ENCODE measurements at regions not wholly inside any gene's neighbourhood (a gene's known extent, or its start where the extent isn't known, plus 50 kb on each side); places are given as distances from the start of the nearest gene placed in this dataset.

- H3K4me2 ChIP-seq (ENCODE audit: low read depth, low read length), result no peak overlapping the region
- no peaks in the 10 kb centered on the region for H3K9me3 ChIP-seq (ENCODE audit: low read length)
- TF ChIP-seq STAT6 (CRISPR knock-in tag; IDR thresholded peaks at IDR 0.05; ENCODE audit: borderline replicate concordance), result no peak
- no peak for TF ChIP-seq HDAC6 (IDR thresholded peaks at IDR 0.05; ENCODE audit: low read depth, low read length)
- no peak for TF ChIP-seq ZNF713 (CRISPR knock-in tag; IDR thresholded peaks at IDR 0.05)
- H3K27ac ChIP-seq (ENCODE audit: extremely low read length, insufficient read depth, low read length), result no peak overlapping the region
- no peaks in the 10 kb centered on the region for H4K20me1 ChIP-seq (ENCODE audit: insufficient read depth, low read length)
- ChIA-PET CTCF (ENCODE audit: low intra/inter-chr PET ratio, low total read pairs) (no interaction called here), POLR2A (no interaction called here)
- H3K4me3 ChIP-seq (replicated peaks in 1 of 3; ENCODE audit: insufficient read depth in 1 of 3, low read depth in 2 of 3, low read length in 3 of 3), result no peak overlapping the region
- H3K27me3 ChIP-seq (ENCODE audit: control insufficient read depth in 1 of 2, insufficient read depth in 2 of 2, low read length in 2 of 2), result no peaks in the 10 kb centered on the region
- no TSS peak for BruUV-seq (replicated peaks)
- no peak overlapping the region for H2AFZ ChIP-seq (ENCODE audit: low read length)
- ATAC-seq (no peak), FAIRE-seq (no peak), DNase-seq (ENCODE audit: low spot score) (no peak)
- intact Hi-C loops (cut with micrococcal nuclease; ENCODE audit: unreplicated experiment) (no loop called here), in situ Hi-C loops (cut with HindIII; ENCODE audit: extremely low pct_ligation_motif_present, low pct_unique_long_range_greater_than_20kb) (no loop called here)
- no peak overlapping the region for H3K9ac ChIP-seq (ENCODE audit: insufficient read depth, low read depth, low read length)
- H3K79me2 ChIP-seq (ENCODE audit: insufficient read depth, low read length), result no peaks in the 10 kb centered on the region
- no peaks in the 10 kb centered on the region for H3K36me3 ChIP-seq (replicated peaks in 1 of 2; ENCODE audit: control insufficient read depth in 1 of 2, insufficient read depth in 2 of 2, low read length in 2 of 2)
- H3K4me1 ChIP-seq (ENCODE audit: insufficient read depth, low read length), result no peaks in the 10 kb centered on the region
- 69% methylated on average over 1 of the region's 1 CpG for WGBS (ENCODE audit: low lambda C conversion rate)
These were observed 285.3 kb downstream of the AHR start for GRCh38 chr7:17583786-17584185.

- no TSS peak for BruUV-seq (replicated peaks)
- Histone ChIP-seq H4K20me1 (ENCODE audit: insufficient read depth, low read length) (no peaks in the 10 kb centered on the region), H3K36me3 (replicated peaks in 1 of 2; ENCODE audit: control insufficient read depth in 1 of 2, insufficient read depth in 2 of 2, low read length in 2 of 2) (no peaks in the 10 kb centered on the region), H3K4me1 (ENCODE audit: insufficient read depth, low read length) (no peaks in the 10 kb centered on the region), H2AFZ (ENCODE audit: low read length) (no peak overlapping the region), H3K9me3 (ENCODE audit: low read length) (no peaks in the 10 kb centered on the region), H3K79me2 (ENCODE audit: insufficient read depth, low read length) (no peaks in the 10 kb centered on the region), H3K4me2 (ENCODE audit: low read depth, low read length) (no peak overlapping the region), H3K27me3 (ENCODE audit: control insufficient read depth in 1 of 2, insufficient read depth in 2 of 2, low read length in 2 of 2) (no peaks in the 10 kb centered on the region), H3K27ac (ENCODE audit: extremely low read length, insufficient read depth, low read length) (no peak overlapping the region), H3K4me3 (replicated peaks in 1 of 3; ENCODE audit: insufficient read depth in 1 of 3, low read depth in 2 of 3, low read length in 3 of 3) (no peak overlapping the region), H3K9ac (ENCODE audit: insufficient read depth, low read depth, low read length) (no peak overlapping the region)
- DNase-seq (ENCODE audit: low spot score) (no peak), ATAC-seq (no peak), FAIRE-seq (no peak)
- CTCF ChIA-PET (ENCODE audit: low intra/inter-chr PET ratio, low total read pairs), result no interaction called here
- in situ Hi-C loops (cut with HindIII; ENCODE audit: extremely low pct_ligation_motif_present, low pct_unique_long_range_greater_than_20kb), result no loop called here
- WGBS (ENCODE audit: low lambda C conversion rate), result 7% methylated on average over 1 of the region's 1 CpG
- POLR2A ChIA-PET, result no interaction called here
- intact Hi-C loops (cut with micrococcal nuclease; ENCODE audit: unreplicated experiment), result no loop called here
- TF ChIP-seq ZNF431 (CRISPR knock-in tag; IDR thresholded peaks at IDR 0.05; ENCODE audit: borderline replicate concordance, low read depth) (no peak), ZNF749 (CRISPR knock-in tag; IDR thresholded peaks at IDR 0.05; ENCODE audit: borderline replicate concordance) (no peak), PCBP1 (IDR thresholded peaks at IDR 0.05; ENCODE audit: borderline replicate concordance, low read depth, low read length) (no peak), ZNF501 (CRISPR knock-in tag; IDR thresholded peaks at IDR 0.05) (no peak), RFXAP (CRISPR knock-in tag; IDR thresholded peaks at IDR 0.05; ENCODE audit: borderline replicate concordance) (no peak), ZNF589 (CRISPR knock-in tag; conservative IDR thresholded peaks at IDR 0.05) (no peak), ZNF629 (CRISPR knock-in tag; conservative IDR thresholded peaks at IDR 0.05) (no peak), ZNF180 (CRISPR knock-in tag; IDR thresholded peaks at IDR 0.05; ENCODE audit: borderline replicate concordance, low read depth) (no peak), HNRNPLL (IDR thresholded peaks at IDR 0.05; ENCODE audit: low read depth, low read length, poor library complexity, severe bottlenecking) (no peak), ZNF704 (CRISPR knock-in tag; IDR thresholded peaks at IDR 0.05; ENCODE audit: borderline replicate concordance) (no peak), ZNF75D (CRISPR knock-in tag; IDR thresholded peaks at IDR 0.05; ENCODE audit: borderline replicate concordance) (no peak)
These were observed 286.4 kb downstream of the AHR start for GRCh38 chr7:17584822-17585221.

All from HepG2 (cell line).